ENCODE measurements at regions not wholly inside any gene's neighbourhood (a gene's known extent, or its start where the extent isn't known, plus 50 kb on each side); places are given as distances from the start of the nearest gene placed in this dataset.

DNA sequence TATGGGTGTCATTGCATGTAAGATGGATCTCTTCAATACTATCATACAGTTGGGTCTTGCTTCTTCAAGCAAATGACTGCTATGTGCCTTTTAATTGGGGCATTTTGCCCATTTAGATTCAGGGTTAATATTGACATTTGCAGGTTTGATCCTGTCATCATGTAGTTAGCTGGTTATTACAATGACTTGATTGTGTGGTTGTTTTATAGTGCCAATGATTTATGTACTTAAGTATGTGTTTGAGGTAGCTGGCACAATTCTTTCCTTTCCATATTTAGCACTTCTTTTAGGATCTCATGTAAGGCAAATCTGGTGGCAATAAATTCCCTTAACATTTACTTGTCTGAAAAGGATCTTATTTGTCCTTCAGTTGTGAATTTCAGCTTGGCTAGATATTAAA is 267.5 kb downstream of the VGLL3 start:
- TF ChIP-seq TAF1 (IDR thresholded peaks at IDR 0.05; ENCODE audit: borderline replicate concordance, insufficient read depth, low read length) = no peak
- no peak for TF ChIP-seq POLR2AphosphoS5 (IDR thresholded peaks at IDR 0.05; ENCODE audit: low read depth, low read length)
- no peak for TF ChIP-seq SIN3A (IDR thresholded peaks at IDR 0.05; ENCODE audit: borderline replicate concordance, insufficient read depth, low read length)
